ENCODE measurements at regions not wholly inside any gene's neighbourhood (a gene's known extent, or its start where the extent isn't known, plus 50 kb on each side); places are given as distances from the start of the nearest gene placed in this dataset.

- DNase-seq = no peak
These were observed 592.9 kb downstream of the BCOR start for GRCh38 chrX:39504850-39505259.

GRCh38 chrX:39506131-39506530 lies 591.6 kb downstream of the BCOR start:
- ChIA-PET POLR2A (no interaction called here), CTCF (interaction anchor here (1.0 kb wide), 1 partner anchor 48 kb away, joined by 3 read pairs; no protein-coding TSS in a partner anchor)
- WGBS (ENCODE audit: low lambda C conversion rate) = 23% methylated on average over 9 of the region's 9 CpGs
- H3K9me2 ChIP-seq = no peaks in the 10 kb centered on the region
- no peak overlapping the region for H3K9ac ChIP-seq
- H3K9me3 ChIP-seq = no peaks in the 10 kb centered on the region
- H3K27ac ChIP-seq (ENCODE audit: low read depth in 2 of 2, low read length in 1 of 2) = no peak overlapping the region
- no peak for DNase-seq
- TF ChIP-seq MXI1 (IDR thresholded peaks at IDR 0.05; ENCODE audit: low read depth, low read length) (no peak), IRF3 (IDR thresholded peaks at IDR 0.05; ENCODE audit: low read depth, low read length) (no peak)
- H3K4me2 ChIP-seq = no peak overlapping the region
- no peak overlapping the region for H3K4me3 ChIP-seq (ENCODE audit: low read depth in 2 of 2, low read length in 1 of 2)
- H4K20me1 ChIP-seq (ENCODE audit: insufficient read depth) = no peaks in the 10 kb centered on the region
- no peaks in the 10 kb centered on the region for H3F3A ChIP-seq (replicated peaks; ENCODE audit: insufficient read depth)
- H3K36me3 ChIP-seq (replicated peaks in 1 of 2; ENCODE audit: control insufficient read depth in 1 of 2, insufficient read depth in 2 of 2, low read length in 1 of 2) = no peaks in the 10 kb centered on the region
- peaks cover 0 to 3% of the 10 kb centered on the region in 2 experiments; a peak in 1 of 4 replicates for H3K4me1 ChIP-seq (ENCODE audit: control insufficient read depth in 1 of 2, insufficient read depth in 2 of 2, low read depth in 1 of 2, low read length in 1 of 2)
- H3K79me2 ChIP-seq (ENCODE audit: insufficient read depth) = no peaks in the 10 kb centered on the region
- no peaks in the 10 kb centered on the region; the same call in 1 of the 2 replicates for H3K27me3 ChIP-seq (ENCODE audit: insufficient read depth)
- no peak overlapping the region for H2AFZ ChIP-seq (ENCODE audit: low read depth)

More at GRCh38 chrX:39504850-39505259, 592.9 kb downstream of the BCOR start:
- Histone ChIP-seq H3K4me1 (ENCODE audit: control insufficient read depth in 1 of 2, insufficient read depth in 2 of 2, low read depth in 1 of 2, low read length in 1 of 2) (peaks cover 0 to 3% of the 10 kb centered on the region in 2 experiments; a peak in 1 of 4 replicates), H4K20me1 (ENCODE audit: insufficient read depth) (no peaks in the 10 kb centered on the region), H3K27me3 (ENCODE audit: insufficient read depth) (no peaks in the 10 kb centered on the region; the same call in 1 of the 2 replicates), H3K4me2 (no peak overlapping the region), H3K27ac (ENCODE audit: low read depth in 2 of 2, low read length in 1 of 2) (no peak overlapping the region), H3F3A (replicated peaks; ENCODE audit: insufficient read depth) (no peaks in the 10 kb centered on the region), H3K9me3 (no peaks in the 10 kb centered on the region), H3K9ac (no peak overlapping the region), H3K79me2 (ENCODE audit: insufficient read depth) (no peaks in the 10 kb centered on the region), H3K9me2 (no peaks in the 10 kb centered on the region), H3K36me3 (replicated peaks in 1 of 2; ENCODE audit: control insufficient read depth in 1 of 2, insufficient read depth in 2 of 2, low read length in 1 of 2) (no peaks in the 10 kb centered on the region), H2AFZ (ENCODE audit: low read depth) (no peak overlapping the region), H3K4me3 (ENCODE audit: low read depth in 2 of 2, low read length in 1 of 2) (no peak overlapping the region)
- ChIA-PET POLR2A (no interaction called here), CTCF (no interaction called here)
- 27% methylated on average over 5 of the region's 5 CpGs for WGBS (ENCODE audit: low lambda C conversion rate)
- no peak for TF ChIP-seq SMC3 (IDR thresholded peaks at IDR 0.05; ENCODE audit: low read depth, low read length)

GRCh38 chrX:39507034-39507433 lies 590.7 kb downstream of the BCOR start:
- no peaks in the 10 kb centered on the region for H3K9me3 ChIP-seq
- no peaks in the 10 kb centered on the region for H3K9me2 ChIP-seq
- H2AFZ ChIP-seq (ENCODE audit: low read depth) = no peak overlapping the region
- no peaks in the 10 kb centered on the region for H4K20me1 ChIP-seq (ENCODE audit: insufficient read depth)
- H3K79me2 ChIP-seq (ENCODE audit: insufficient read depth) = no peaks in the 10 kb centered on the region
- H3K4me3 ChIP-seq (ENCODE audit: low read depth in 2 of 2, low read length in 1 of 2) = no peak overlapping the region
- no peak overlapping the region for H3K9ac ChIP-seq
- no peak overlapping the region for H3K27ac ChIP-seq (ENCODE audit: low read depth in 2 of 2, low read length in 1 of 2)
- CTCF ChIA-PET = no interaction called here
- POLR2A ChIA-PET = no interaction called here
- WGBS (ENCODE audit: low lambda C conversion rate) = 29% methylated on average over 5 of the region's 8 CpGs
- H3K4me2 ChIP-seq = no peak overlapping the region
- no peaks in the 10 kb centered on the region; the same call in 1 of the 2 replicates for H3K27me3 ChIP-seq (ENCODE audit: insufficient read depth)
- H3K36me3 ChIP-seq (replicated peaks in 1 of 2; ENCODE audit: control insufficient read depth in 1 of 2, insufficient read depth in 2 of 2, low read length in 1 of 2) = no peaks in the 10 kb centered on the region
- no peaks in the 10 kb centered on the region for H3F3A ChIP-seq (replicated peaks; ENCODE audit: insufficient read depth)
- peaks cover 0 to under 1% of the 10 kb centered on the region in 2 experiments; a peak in 1 of 4 replicates for H3K4me1 ChIP-seq (ENCODE audit: control insufficient read depth in 1 of 2, insufficient read depth in 2 of 2, low read depth in 1 of 2, low read length in 1 of 2)
- no peak for DNase-seq
- TF ChIP-seq YY1 (IDR thresholded peaks at IDR 0.05; ENCODE audit: low read depth) (no peak), NFIC (IDR thresholded peaks at IDR 0.05; ENCODE audit: borderline replicate concordance) (no peak), MEF2A (IDR thresholded peaks at IDR 0.05; ENCODE audit: borderline replicate concordance, low read depth) (no peak)
